ENCODE measurements at regions not wholly inside any gene's neighbourhood (a gene's known extent, or its start where the extent isn't known, plus 50 kb on each side); places are given as distances from the start of the nearest gene placed in this dataset.

DNA sequence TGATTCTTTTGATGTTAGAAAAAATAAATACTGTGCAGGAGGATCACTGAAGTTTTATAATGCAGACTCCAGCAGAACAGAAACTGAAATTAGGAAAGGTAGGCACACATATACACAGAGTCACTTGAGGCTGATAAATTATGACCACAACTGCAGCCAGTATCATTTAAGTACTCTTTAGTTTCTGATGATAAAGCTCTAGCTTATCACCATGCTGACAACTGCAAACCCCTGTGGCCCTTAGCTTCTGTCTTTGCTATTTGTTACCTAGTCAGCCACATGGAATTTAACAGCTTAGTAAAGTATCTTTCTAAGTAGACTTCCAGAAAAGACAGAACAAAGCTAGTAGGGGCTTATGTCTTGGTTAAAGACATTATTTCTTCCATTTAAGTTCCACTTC is 734.8 kb upstream of the CDH6 start:
- TF ChIP-seq POLR2A (IDR thresholded peaks at IDR 0.05; ENCODE audit: extremely low read depth, insufficient read length) (no peak), MYC (IDR thresholded peaks at IDR 0.05; ENCODE audit: low read depth, low read length) (no peak)
- TF ChIP-seq, protein P1, sequence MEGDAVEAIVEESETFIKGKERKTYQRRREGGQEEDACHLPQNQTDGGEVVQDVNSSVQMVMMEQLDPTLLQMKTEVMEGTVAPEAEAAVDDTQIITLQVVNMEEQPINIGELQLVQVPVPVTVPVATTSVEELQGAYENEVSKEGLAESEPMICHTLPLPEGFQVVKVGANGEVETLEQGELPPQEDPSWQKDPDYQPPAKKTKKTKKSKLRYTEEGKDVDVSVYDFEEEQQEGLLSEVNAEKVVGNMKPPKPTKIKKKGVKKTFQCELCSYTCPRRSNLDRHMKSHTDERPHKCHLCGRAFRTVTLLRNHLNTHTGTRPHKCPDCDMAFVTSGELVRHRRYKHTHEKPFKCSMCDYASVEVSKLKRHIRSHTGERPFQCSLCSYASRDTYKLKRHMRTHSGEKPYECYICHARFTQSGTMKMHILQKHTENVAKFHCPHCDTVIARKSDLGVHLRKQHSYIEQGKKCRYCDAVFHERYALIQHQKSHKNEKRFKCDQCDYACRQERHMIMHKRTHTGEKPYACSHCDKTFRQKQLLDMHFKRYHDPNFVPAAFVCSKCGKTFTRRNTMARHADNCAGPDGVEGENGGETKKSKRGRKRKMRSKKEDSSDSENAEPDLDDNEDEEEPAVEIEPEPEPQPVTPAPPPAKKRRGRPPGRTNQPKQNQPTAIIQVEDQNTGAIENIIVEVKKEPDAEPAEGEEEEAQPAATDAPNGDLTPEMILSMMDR (IDR thresholded peaks at IDR 0.05; ENCODE audit: low read depth, low read length): no peak
- TF ChIP-seq, protein P2, sequence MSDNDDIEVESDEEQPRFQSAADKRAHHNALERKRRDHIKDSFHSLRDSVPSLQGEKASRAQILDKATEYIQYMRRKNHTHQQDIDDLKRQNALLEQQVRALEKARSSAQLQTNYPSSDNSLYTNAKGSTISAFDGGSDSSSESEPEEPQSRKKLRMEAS (IDR thresholded peaks at IDR 0.05; ENCODE audit: low read depth, low read length): no peak
